ENCODE measurements at regions not wholly inside any gene's neighbourhood (a gene's known extent, or its start where the extent isn't known, plus 50 kb on each side); places are given as distances from the start of the nearest gene placed in this dataset.

GRCh38 chr2:15745350-15745749, 153.7 kb downstream of the DDX1 start:
- H3K27ac ChIP-seq, result no peak overlapping the region
- H3K36me3 ChIP-seq, result no peaks in the 10 kb centered on the region

GRCh38 chr2:15745907-15746702, 154.4 kb downstream of the DDX1 start:
- Histone ChIP-seq H3K9me3 (no peaks in the 10 kb centered on the region), H3K36me3 (no peaks in the 10 kb centered on the region), H3K27me3 (replicated peaks; ENCODE audit: insufficient read depth) (no peaks in the 10 kb centered on the region), H3K4me1 (ENCODE audit: control insufficient read depth in 1 of 2, low read depth in 2 of 2) (peaks cover 9 to 38% of the 10 kb centered on the region in 2 donors), H3K4me3 (no peak overlapping the region), H3K27ac (no peak overlapping the region)
- DNase-seq (ENCODE audit: low spot score), result no peak
- ATAC-seq (ENCODE audit: insufficient number of reproducible peaks, low FRiP score, low read depth), result no peak
- no peak for TF ChIP-seq CTCF (IDR thresholded peaks at IDR 0.05)

More at GRCh38 chr2:15745350-15745749, 153.7 kb downstream of the DDX1 start:
- Histone ChIP-seq H3K27me3 (replicated peaks; ENCODE audit: insufficient read depth) (no peaks in the 10 kb centered on the region), H3K4me3 (no peak overlapping the region), H3K9me3 (no peaks in the 10 kb centered on the region), H3K4me1 (ENCODE audit: control insufficient read depth in 1 of 2, low read depth in 2 of 2) (peaks cover 7 to 33% of the 10 kb centered on the region in 2 donors)
- no peak for TF ChIP-seq CTCF (IDR thresholded peaks at IDR 0.05)
- no peak for DNase-seq (ENCODE audit: low spot score)
- ATAC-seq (ENCODE audit: insufficient number of reproducible peaks, low FRiP score, low read depth), result no peak

- no peaks in the 10 kb centered on the region for H3K36me3 ChIP-seq
- H3K27me3 ChIP-seq (replicated peaks; ENCODE audit: insufficient read depth), result no peaks in the 10 kb centered on the region
- H3K9me3 ChIP-seq, result no peaks in the 10 kb centered on the region
- H3K4me1 ChIP-seq (ENCODE audit: control insufficient read depth in 1 of 2, low read depth in 2 of 2), result peaks cover 9 to 38% of the 10 kb centered on the region in 2 donors
- no peak for TF ChIP-seq CTCF (IDR thresholded peaks at IDR 0.05)
- ATAC-seq (ENCODE audit: insufficient number of reproducible peaks, low FRiP score, low read depth) (no peak), DNase-seq (ENCODE audit: low spot score) (no peak)
- no peak overlapping the region for H3K4me3 ChIP-seq
- no peak overlapping the region for H3K27ac ChIP-seq
Measured at GRCh38 chr2:15746703-15747550, 155.3 kb downstream of the DDX1 start.

GRCh38 chr2:15747603-15748471, 156.2 kb downstream of the DDX1 start:
- Histone ChIP-seq H3K27ac (no peak overlapping the region), H3K4me3 (no peak overlapping the region), H3K27me3 (replicated peaks; ENCODE audit: insufficient read depth) (no peaks in the 10 kb centered on the region), H3K9me3 (no peaks in the 10 kb centered on the region), H3K36me3 (no peaks in the 10 kb centered on the region), H3K4me1 (ENCODE audit: control insufficient read depth in 1 of 2, low read depth in 2 of 2) (peaks cover 9 to 38% of the 10 kb centered on the region in 2 donors)
- no peak for ATAC-seq (ENCODE audit: insufficient number of reproducible peaks, low FRiP score, low read depth)
- TF ChIP-seq CTCF (IDR thresholded peaks at IDR 0.05), result no peak
- DNase-seq (ENCODE audit: low spot score), result no peak

All from thoracic aorta (tissue), 2 donors.